PFSK-1 (cell line): ENCODE measurements at regions not wholly inside any gene's neighbourhood (a gene's known extent, or its start where the extent isn't known, plus 50 kb on each side); places are given as distances from the start of the nearest gene placed in this dataset.

Experiments
- FOXP2 ChIP-seq: optimal IDR thresholded peaks from 2 replicates; pipeline ENCODE3; 2011; ENCODE audit warnings: borderline replicate concordance, control low read depth, inconsistent platforms; ENCODE audit not compliant: insufficient read depth; ENCODE audit errors: extremely low read length, extremely low read depth
- POLR2AphosphoS5 ChIP-seq: IDR thresholded peaks from 2 replicates; pipeline ENCODE4 v1.6.1; 2012; ENCODE audit warnings: low read depth, mild to moderate bottlenecking, control low read depth, low read length, moderate library complexity
- SIN3A ChIP-seq: IDR thresholded peaks from 2 replicates; pipeline ENCODE4 v1.6.1; 2012; ENCODE audit warnings: mild to moderate bottlenecking, low read length, moderate library complexity, borderline replicate concordance; ENCODE audit not compliant: insufficient read depth
- TAF1 ChIP-seq: IDR thresholded peaks from 2 replicates; pipeline ENCODE4 v1.6.1; 2012; ENCODE audit warnings: low read length, control low read depth, borderline replicate concordance; ENCODE audit not compliant: insufficient read depth
- TF ChIP-seq, protein P1 (sequence below), 2 experiments: IDR thresholded peaks; 2 replicates each; pipeline versions ENCODE4 v1.6.1 to v1.8.0; 2011 to 2012; ENCODE audit warnings: low read depth in 2 of 2, low read length in 2 of 2, control low read depth in 1 of 2, inconsistent platforms in 1 of 2, mild to moderate bottlenecking in 1 of 2, moderate library complexity in 1 of 2; ENCODE audit not compliant: insufficient read depth in 1 of 2

DNA sequence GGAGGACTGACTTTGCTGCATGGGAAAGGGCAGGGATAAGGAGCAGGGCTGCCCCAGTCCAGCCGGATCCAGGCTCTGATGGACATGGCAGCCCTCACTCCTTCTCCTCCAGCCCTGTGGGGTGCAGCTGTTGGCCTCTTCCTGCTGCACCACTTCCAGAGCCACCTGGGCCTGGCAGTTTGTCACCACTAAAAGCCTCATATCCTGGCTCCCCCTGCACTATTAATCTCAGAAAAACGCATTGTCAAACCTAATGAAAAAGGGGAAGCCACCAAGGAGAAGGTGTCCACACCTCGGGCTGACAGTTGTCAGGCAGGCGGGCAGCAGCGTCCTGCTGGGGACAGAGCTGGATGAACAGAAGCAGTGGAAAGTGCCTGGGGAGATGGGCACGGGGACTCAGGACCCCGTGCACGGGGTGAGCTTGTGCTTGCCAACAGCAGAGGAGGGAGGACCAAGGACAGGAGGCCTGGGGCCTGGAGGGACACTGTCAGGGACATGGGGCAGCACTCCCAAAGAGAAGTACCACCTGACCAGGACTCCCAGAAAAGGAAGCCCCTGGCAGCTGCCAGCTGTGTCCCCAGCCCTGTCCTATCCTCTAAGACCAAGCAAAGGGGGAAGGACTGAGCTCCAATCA lies 151.1 kb upstream of the TSHZ3 start:
- TF ChIP-seq, protein P1, sequence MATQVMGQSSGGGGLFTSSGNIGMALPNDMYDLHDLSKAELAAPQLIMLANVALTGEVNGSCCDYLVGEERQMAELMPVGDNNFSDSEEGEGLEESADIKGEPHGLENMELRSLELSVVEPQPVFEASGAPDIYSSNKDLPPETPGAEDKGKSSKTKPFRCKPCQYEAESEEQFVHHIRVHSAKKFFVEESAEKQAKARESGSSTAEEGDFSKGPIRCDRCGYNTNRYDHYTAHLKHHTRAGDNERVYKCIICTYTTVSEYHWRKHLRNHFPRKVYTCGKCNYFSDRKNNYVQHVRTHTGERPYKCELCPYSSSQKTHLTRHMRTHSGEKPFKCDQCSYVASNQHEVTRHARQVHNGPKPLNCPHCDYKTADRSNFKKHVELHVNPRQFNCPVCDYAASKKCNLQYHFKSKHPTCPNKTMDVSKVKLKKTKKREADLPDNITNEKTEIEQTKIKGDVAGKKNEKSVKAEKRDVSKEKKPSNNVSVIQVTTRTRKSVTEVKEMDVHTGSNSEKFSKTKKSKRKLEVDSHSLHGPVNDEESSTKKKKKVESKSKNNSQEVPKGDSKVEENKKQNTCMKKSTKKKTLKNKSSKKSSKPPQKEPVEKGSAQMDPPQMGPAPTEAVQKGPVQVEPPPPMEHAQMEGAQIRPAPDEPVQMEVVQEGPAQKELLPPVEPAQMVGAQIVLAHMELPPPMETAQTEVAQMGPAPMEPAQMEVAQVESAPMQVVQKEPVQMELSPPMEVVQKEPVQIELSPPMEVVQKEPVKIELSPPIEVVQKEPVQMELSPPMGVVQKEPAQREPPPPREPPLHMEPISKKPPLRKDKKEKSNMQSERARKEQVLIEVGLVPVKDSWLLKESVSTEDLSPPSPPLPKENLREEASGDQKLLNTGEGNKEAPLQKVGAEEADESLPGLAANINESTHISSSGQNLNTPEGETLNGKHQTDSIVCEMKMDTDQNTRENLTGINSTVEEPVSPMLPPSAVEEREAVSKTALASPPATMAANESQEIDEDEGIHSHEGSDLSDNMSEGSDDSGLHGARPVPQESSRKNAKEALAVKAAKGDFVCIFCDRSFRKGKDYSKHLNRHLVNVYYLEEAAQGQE (IDR thresholded peaks at IDR 0.05; ENCODE audit: insufficient read depth in 1 of 2, low read depth in 2 of 2, low read length in 2 of 2): no peak
- TF ChIP-seq POLR2AphosphoS5: no peak

DNA sequence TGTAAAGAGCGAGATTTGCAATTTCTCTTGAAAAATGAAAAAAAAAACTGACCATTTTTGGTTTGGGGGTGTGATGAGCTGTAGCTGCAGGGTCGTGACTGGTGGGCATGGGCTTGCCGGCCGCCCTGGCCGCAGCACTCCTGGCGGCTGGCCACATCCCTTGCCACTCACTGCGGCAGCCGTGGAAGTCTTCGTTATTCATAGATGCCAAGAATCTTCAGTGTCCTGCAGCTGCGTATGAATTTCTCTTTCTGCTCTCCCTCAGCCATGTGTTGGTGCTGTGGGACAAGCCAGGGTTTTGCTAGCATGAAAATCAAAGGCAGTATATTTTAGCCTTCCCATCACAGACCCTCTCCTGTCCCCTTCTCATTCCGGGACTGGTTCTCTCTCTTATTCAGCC lies 151.7 kb upstream of the TSHZ3 start:
- no peak for TF ChIP-seq TAF1

DNA sequence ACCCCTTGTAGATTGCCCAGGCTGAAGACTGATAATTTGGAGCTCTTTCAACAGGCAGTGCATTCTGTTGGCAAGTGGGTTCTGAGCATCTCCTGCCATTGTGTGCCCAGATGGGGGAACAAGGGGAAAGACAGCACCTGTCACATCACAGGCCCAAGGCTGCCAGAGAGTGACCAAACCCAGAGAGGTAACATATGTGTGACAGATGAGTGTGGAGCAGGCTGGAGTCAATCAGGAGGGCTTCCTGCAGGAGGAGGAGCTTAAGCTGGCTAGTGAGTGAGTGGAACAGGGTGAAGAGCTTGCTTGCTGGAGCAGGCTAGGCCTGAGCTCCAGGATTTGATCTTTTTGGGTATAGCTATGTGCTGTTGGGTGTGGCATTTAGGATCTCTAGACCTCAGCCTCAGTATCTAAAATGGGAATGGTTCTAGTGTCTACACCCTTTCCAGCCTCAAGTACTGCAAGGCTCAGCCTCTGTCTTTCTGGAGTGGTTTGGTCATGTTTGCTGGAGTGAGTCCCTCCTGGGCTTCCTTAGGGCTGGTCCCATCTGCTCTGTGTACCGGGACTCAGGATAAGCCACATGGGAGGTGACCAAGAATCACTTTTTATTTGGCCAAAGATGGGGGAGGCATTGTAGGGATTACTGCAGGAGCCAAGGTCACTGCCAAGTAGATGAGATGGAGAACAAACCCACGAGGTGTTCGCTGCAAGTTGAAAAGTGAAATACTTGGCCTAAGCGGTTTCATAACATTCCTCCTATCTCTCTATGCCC lies 152.4 kb upstream of the TSHZ3 start:
- TF ChIP-seq TAF1: no peak
- TF ChIP-seq SIN3A: no peak
- TF ChIP-seq POLR2AphosphoS5: no peak
- no peak for TF ChIP-seq FOXP2
- TF ChIP-seq, protein P1 (IDR thresholded peaks at IDR 0.05; ENCODE audit: insufficient read depth in 1 of 2, low read depth in 2 of 2, low read length in 2 of 2): no peak

DNA sequence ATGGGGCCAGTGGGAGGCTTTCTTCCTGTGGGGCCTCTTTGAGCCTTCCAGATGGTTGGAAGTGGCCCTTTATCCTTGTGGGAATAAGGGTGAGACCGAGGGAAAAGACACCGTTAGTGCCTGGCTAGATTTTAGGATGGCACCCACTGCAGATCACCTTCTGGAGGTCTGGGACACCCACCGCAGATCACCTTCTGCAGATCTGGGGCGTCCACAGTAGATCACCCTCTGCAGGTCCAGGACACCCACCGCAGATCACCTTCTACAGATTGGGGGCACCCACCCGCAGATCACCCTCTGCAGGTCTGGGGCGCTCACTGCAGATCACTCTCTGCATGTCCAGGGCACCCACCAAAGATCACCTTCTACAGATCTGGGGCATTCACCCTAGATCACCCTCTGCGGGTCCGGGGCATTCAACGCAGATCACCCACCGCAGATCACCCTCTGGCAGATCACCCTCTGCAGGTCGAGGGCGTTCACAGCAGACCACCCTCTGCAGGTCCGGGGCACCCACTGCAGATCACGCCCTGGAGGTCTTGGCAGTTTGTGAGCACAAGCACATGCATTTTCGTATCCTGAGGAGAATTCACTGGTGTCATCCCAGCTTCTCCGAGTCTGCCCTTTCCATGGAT lies 153.4 kb upstream of the TSHZ3 start:
- TF ChIP-seq, protein P1 (IDR thresholded peaks at IDR 0.05; ENCODE audit: insufficient read depth in 1 of 2, low read depth in 2 of 2, low read length in 2 of 2): no peak
- TF ChIP-seq TAF1 (no peak), POLR2AphosphoS5 (no peak), SIN3A (no peak), FOXP2 (no peak)

DNA sequence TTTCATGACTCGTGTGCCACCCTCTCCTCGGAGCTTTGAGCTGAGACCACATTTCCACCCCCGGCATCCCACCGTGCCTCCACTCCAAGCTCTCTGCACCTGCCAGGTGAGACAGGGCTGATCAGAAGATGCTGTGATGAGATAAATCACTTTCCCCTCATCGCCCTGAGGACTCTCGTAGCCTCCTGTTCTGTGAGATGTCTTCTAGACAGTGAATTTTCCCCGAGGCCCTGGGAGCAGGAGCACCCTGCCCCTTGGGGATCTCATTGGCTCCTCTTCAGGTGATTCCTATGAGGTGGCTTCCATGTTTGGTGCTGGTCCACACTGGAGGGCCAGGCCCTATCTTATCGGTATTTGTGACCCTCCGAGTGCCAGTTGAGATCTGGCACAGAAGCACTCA lies 154.0 kb upstream of the TSHZ3 start:
- TF ChIP-seq POLR2AphosphoS5: no peak
- no peak for TF ChIP-seq TAF1
- TF ChIP-seq, protein P1 (IDR thresholded peaks at IDR 0.05; ENCODE audit: insufficient read depth in 1 of 2, low read depth in 2 of 2, low read length in 2 of 2): no peak
- TF ChIP-seq SIN3A: no peak
- TF ChIP-seq FOXP2: no peak
